ENCODE measurements at regions not wholly inside any gene's neighbourhood (a gene's known extent, or its start where the extent isn't known, plus 50 kb on each side); places are given as distances from the start of the nearest gene placed in this dataset.

GRCh38 chr7:24341691-24342413, 57.9 kb downstream of the NPY start:
- DNase-seq = no peak

GRCh38 chr7:24343614-24344013, 59.6 kb downstream of the NPY start:
- no peak for DNase-seq

- no peak for DNase-seq
Measured at GRCh38 chr7:24346129-24346528, 62.1 kb downstream of the NPY start.

- DNase-seq = no peak
Measured at GRCh38 chr7:24346716-24347115, 62.7 kb downstream of the NPY start.

GRCh38 chr7:24349339-24349738, 65.3 kb downstream of the NPY start:
- no peak for DNase-seq

GRCh38 chr7:24354456-24354855, 70.5 kb downstream of the NPY start:
- no peak for DNase-seq

- no peak for DNase-seq
Measured at GRCh38 chr7:24356718-24357386, 72.9 kb downstream of the NPY start.

GRCh38 chr7:24361001-24361400, 77.0 kb downstream of the NPY start:
- DNase-seq = no peak

- no peak for DNase-seq
Measured at GRCh38 chr7:24365606-24366005, 81.6 kb downstream of the NPY start.

GRCh38 chr7:24366876-24367275, 82.9 kb downstream of the NPY start:
- no peak for DNase-seq

- DNase-seq = no peak
Measured at GRCh38 chr7:24368161-24368560, 84.2 kb downstream of the NPY start.

GRCh38 chr7:24370541-24370940, 86.6 kb downstream of the NPY start:
- DNase-seq = no peak

- no peak for DNase-seq
Measured at GRCh38 chr7:24372961-24373955, 89.3 kb downstream of the NPY start.

GRCh38 chr7:24378871-24379616, 95.1 kb downstream of the NPY start:
- DNase-seq = peak; percentile 82

GRCh38 chr7:24381894-24382505, 98.0 kb downstream of the NPY start:
- DNase-seq = peak; percentile 28

GRCh38 chr7:24383055-24383454, 99.1 kb downstream of the NPY start:
- no peak for DNase-seq

- DNase-seq = no peak
Measured at GRCh38 chr7:24384362-24385030, 100.5 kb downstream of the NPY start.

GRCh38 chr7:24388212-24388611, 104.2 kb downstream of the NPY start:
- no peak for DNase-seq

- no peak for DNase-seq
Measured at GRCh38 chr7:24390376-24391157, 106.6 kb downstream of the NPY start.

- DNase-seq = no peak
Measured at GRCh38 chr7:24392774-24393173, 108.8 kb downstream of the NPY start.

GRCh38 chr7:24395512-24395911, 111.5 kb downstream of the NPY start:
- no peak for DNase-seq

All from fibroblast of upper back skin (primary cell).